ENCODE measurements at regions not wholly inside any gene's neighbourhood (a gene's known extent, or its start where the extent isn't known, plus 50 kb on each side); places are given as distances from the start of the nearest gene placed in this dataset.
"Not testable (repeated sequence)": the region's sequence is repeated elsewhere in the genome, so short reads cannot be mapped to it uniquely, and the experiment has no call there.

DNA sequence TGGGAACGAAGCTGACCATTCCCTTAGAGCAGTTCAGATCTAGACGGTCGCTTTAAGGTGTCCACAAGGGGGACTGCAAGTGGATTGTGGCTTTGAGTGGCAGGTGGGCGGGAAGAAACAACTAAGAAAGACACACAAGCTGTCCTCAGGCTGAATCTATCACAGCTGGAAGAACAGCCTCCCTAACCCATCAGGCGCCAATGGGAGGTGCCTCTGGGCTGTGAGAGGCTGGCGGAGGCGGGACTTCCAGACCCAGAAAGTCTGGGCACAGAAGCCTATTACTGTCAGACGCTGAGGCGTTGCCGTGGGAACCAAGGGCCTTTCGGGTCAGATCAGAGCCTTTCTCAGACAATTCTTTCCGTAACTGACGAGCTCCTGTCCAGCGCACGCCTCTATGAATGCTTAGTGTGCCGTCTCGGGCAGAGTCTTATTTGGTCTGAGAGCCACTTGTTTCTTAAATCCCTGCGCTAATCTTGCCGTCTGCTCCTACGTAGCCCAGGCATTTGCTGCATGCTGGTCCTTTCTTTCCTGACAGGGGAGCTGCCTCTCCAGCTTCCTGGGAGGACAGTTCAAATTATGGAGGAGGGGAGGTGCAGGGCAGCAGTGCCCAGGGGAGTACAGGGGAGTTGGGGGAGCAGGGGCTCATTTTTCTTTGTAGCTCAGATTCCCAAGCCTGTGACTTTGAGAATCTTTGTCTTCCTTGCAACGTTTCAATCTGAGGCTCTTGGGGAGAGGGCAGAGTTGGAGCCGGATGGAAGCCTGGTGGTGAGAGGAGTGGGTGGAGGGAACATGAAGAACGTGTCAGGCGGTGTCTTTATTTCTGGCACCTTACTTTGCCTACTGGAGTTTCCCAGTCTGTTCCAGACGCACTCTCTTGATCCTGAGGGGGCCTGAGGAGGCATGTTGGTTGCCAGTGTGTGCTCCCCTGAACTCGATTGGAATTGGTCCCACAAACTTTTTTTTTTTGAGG, 618.7 kb downstream of the KCNJ18 start:
- H3K4me3 ChIP-seq = no peak overlapping the region
- H3K4me1 ChIP-seq (replicated peaks in 1 of 2) = no peaks in the 10 kb centered on the region
- H3K27me3 ChIP-seq = no peaks in the 10 kb centered on the region
- intact Hi-C loops (cut with DNase I) = no loop called here
- TF ChIP-seq, protein P1, sequence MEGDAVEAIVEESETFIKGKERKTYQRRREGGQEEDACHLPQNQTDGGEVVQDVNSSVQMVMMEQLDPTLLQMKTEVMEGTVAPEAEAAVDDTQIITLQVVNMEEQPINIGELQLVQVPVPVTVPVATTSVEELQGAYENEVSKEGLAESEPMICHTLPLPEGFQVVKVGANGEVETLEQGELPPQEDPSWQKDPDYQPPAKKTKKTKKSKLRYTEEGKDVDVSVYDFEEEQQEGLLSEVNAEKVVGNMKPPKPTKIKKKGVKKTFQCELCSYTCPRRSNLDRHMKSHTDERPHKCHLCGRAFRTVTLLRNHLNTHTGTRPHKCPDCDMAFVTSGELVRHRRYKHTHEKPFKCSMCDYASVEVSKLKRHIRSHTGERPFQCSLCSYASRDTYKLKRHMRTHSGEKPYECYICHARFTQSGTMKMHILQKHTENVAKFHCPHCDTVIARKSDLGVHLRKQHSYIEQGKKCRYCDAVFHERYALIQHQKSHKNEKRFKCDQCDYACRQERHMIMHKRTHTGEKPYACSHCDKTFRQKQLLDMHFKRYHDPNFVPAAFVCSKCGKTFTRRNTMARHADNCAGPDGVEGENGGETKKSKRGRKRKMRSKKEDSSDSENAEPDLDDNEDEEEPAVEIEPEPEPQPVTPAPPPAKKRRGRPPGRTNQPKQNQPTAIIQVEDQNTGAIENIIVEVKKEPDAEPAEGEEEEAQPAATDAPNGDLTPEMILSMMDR (IDR thresholded peaks at IDR 0.05) = no peak
- WGBS, 4 donors = 48 to 76% (median 55%) methylated on average over 19 to 26 of the region's 26 CpGs
- H3K36me3 ChIP-seq (replicated peaks in 1 of 2) = no peaks in the 10 kb centered on the region
- no peak overlapping the region for H3K27ac ChIP-seq
- DNase-seq = peak in 1 of 7 donors; percentile 4
- no peaks in the 10 kb centered on the region for H3K9me3 ChIP-seq (replicated peaks in 1 of 3)

DNA sequence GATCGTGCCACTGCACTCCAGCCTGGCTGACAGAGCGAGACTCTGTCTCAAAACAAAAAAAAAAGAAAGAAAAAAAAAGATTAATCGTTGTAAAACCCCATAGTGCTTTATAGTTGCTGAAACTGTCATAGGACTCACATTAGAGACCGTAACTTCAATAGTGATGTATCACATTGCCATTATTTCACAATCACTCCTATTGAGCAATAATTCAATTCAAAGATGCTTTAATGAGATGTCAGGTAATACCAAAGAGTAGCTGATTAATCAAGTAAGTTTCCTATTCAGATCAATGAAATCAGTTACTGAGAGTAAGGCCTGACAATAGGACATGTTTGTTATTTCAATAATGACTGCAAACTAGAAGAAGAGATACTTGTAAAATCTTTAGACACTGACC, 628.7 kb downstream of the KCNJ18 start:
- H3K36me3 ChIP-seq (replicated peaks in 1 of 2); H3K27ac ChIP-seq; H3K9me3 ChIP-seq (replicated peaks in 1 of 3); DNase-seq; intact Hi-C loops (cut with DNase I); H3K4me1 ChIP-seq (replicated peaks in 1 of 2); H3K4me3 ChIP-seq; H3K27me3 ChIP-seq: not testable (repeated sequence)
- WGBS, 4 donors = 60 to 67% (median 66%) methylated on average over 4 of the region's 4 CpGs

DNA sequence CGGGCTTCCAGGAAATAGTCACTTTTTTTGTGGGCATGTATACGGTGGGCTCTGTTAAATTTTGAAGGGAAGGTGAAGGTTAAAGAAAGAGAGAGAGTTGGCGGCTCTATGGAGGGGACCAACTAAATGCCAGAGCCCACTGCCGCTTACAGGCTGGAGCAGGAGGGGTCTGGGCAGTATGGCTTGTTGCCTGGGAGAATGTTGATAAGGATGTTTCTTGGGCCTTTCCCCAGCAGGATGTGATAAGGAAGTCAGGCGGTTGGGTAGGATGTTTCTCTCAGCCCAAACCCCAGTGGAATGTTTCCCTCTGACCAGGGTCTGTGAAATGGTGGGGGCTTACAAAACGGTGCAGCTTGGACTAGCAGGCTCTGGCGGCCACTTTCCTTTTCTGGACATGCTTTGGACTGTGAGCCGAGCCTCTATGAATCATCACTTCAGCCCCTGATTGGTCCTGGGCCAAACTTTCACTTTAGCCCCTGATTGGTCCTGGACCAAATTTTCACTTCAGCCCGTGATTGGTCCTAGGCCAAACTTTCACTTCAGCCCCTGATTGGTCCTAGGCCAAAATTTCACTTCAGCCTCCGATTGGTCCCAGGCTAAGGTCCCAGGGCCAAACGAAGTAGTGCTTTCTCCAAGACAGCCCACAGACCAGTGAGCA, 630.7 kb downstream of the KCNJ18 start:
- not testable (repeated sequence) for DNase-seq, H3K4me3 ChIP-seq

DNA sequence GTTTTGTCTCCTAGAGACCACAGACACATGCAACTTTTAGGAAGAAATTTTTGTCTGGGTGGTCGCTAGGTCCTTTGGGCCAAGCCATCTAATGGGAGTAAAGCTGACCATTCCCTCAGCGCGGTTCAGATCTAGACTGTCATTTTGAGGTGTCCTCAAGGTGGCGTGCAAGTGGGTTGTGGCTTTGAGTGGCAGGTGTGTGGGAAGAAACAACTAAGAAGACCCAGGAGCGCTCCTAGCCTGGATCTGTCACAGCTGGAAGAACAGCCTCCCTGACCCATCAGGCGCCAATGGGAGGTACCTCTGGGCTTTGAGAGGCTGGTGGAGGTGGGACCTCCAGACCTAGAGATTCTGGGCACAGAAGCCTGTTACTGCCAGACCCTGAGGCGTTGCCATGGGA, 645.1 kb downstream of the KCNJ18 start:
- TF ChIP-seq, protein P1 (IDR thresholded peaks at IDR 0.05) = no peak
- no peak for TF ChIP-seq POLR2A (IDR thresholded peaks at IDR 0.05)
- DNase-seq = no peak
- H3K4me1 ChIP-seq (replicated peaks in 1 of 2) = no peaks in the 10 kb centered on the region
- H3K9me3 ChIP-seq (replicated peaks in 1 of 3) = no peaks in the 10 kb centered on the region
- no peaks in the 10 kb centered on the region for H3K36me3 ChIP-seq (replicated peaks in 1 of 2)
- intact Hi-C loops (cut with DNase I) = no loop called here
- H3K4me3 ChIP-seq = no peak overlapping the region
- no peaks in the 10 kb centered on the region for H3K27me3 ChIP-seq
- WGBS, 4 donors = 48 to 59% (median 56%) methylated on average over 5 to 7 of the region's 7 CpGs
- H3K27ac ChIP-seq = no peak overlapping the region

More for the DNA sequence above, 630.7 kb downstream of the KCNJ18 start:
- H3K27me3 ChIP-seq; H3K27ac ChIP-seq; H3K36me3 ChIP-seq (replicated peaks in 1 of 2); H3K4me1 ChIP-seq (replicated peaks in 1 of 2); H3K9me3 ChIP-seq (replicated peaks in 1 of 3); intact Hi-C loops (cut with DNase I): not testable (repeated sequence)
- WGBS, 4 donors = 60 to 68% (median 63%) methylated on average over 9 to 11 of the region's 11 CpGs

DNA sequence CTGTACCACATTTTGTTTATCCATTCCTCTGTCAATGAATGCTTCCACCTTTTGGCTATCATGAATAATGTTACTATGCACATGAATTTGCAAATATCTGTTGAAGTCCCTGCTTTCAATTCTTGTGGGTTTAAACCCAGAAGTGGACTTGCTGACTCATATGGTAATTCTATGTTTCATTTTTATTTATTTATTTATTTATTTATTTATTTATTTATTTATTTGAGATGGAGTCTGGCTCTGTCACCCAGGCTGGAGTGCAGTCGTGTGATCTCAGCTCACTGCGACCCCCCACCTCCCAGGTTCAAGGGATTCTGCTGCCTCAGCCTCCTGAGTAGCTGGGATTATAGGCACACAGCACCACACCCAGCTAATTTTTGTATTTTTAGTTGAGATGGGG, 664.3 kb downstream of the KCNJ18 start:
- H3K4me3 ChIP-seq; H3K9me3 ChIP-seq (replicated peaks in 1 of 3); H3K27ac ChIP-seq; H3K36me3 ChIP-seq (replicated peaks in 1 of 2); intact Hi-C loops (cut with DNase I); H3K27me3 ChIP-seq; DNase-seq; H3K4me1 ChIP-seq (replicated peaks in 1 of 2): not testable (repeated sequence)
- WGBS, 4 donors = 38 to 53% (median 45%) methylated on average over 2 of the region's 2 CpGs

DNA sequence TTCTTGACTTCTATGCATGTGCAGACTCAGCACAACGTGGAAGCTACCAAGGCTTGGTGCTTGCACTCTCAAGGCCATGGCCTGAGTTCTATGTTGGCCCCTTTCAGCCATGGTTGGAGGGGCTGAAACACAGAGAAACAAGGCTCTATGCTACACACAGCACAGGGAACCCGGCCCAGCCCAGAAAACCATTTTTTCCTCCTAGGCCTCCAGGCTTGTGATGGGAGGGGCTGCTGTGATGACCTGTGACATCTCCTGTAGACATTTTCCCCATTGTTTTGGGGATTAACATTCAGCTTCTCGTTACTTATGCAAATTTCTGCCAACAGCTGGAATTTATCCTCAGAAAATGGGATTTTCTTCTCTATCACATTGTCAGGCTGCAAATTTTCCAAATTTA, 678.7 kb downstream of the KCNJ18 start:
- H3K27ac ChIP-seq; H3K4me3 ChIP-seq; H3K36me3 ChIP-seq (replicated peaks in 1 of 2); H3K9me3 ChIP-seq (replicated peaks in 1 of 3); H3K27me3 ChIP-seq; H3K4me1 ChIP-seq (replicated peaks in 1 of 2); DNase-seq; intact Hi-C loops (cut with DNase I): not testable (repeated sequence)
- WGBS, 4 donors = 26 to 36% (median 35%) methylated on average over 3 of the region's 3 CpGs

All from adrenal gland (tissue), 9 donors.